HG03354 (cell line): ENCODE measurements at regions not wholly inside any gene's neighbourhood (a gene's known extent, or its start where the extent isn't known, plus 50 kb on each side); places are given as distances from the start of the nearest gene placed in this dataset.
A peak's percentile ranks its signal among the peaks of the same experiment; 100 is the strongest.

Experiments used
- ATAC-seq: cut with Tn5 transposase; IDR thresholded peaks from one replicate; pipeline ENCODE4 v1.9.1; 2021; ENCODE audit warnings: mild to moderate bottlenecking; ENCODE audit not compliant: unreplicated experiment, poor library complexity, severe bottlenecking

GRCh38 chr4:122517345-122517744 lies 60.8 kb upstream of the IL2 start:
- no peak for ATAC-seq

GRCh38 chr4:122516376-122516775 lies 59.9 kb upstream of the IL2 start:
- ATAC-seq: no peak

GRCh38 chr4:122514671-122515070 lies 58.1 kb upstream of the IL2 start:
- no peak for ATAC-seq

GRCh38 chr4:122512430-122512829 lies 55.9 kb upstream of the IL2 start:
- ATAC-seq: no peak

- ATAC-seq: peak; percentile 70
These were observed 51.6 kb upstream of the IL2 start for GRCh38 chr4:122508083-122508482.
